Activated naive CD8-positive, alpha-beta T cell (primary cell): ENCODE measurements at regions not wholly inside any gene's neighbourhood (a gene's known extent, or its start where the extent isn't known, plus 50 kb on each side); places are given as distances from the start of the nearest gene placed in this dataset.
"Not testable (repeated sequence)": the region's sequence is repeated elsewhere in the genome, so short reads cannot be mapped to it uniquely, and the experiment has no call there.

Experiments used
- H3K27ac Mint-ChIP-seq: one replicate; pipeline ENCODE4 v1.8.0; 2021; ENCODE audit warnings: mixed read lengths
- H3K27me3 Mint-ChIP-seq: one replicate; pipeline ENCODE4 v1.8.0; 2021; ENCODE audit warnings: mixed read lengths
- H3K36me3 Mint-ChIP-seq: one replicate; pipeline ENCODE4 v1.8.0; 2021; ENCODE audit warnings: mixed read lengths
- H3K4me1 Mint-ChIP-seq: one replicate; pipeline ENCODE4 v1.8.0; 2021; ENCODE audit warnings: low read depth, mixed read lengths
- H3K4me3 Mint-ChIP-seq: one replicate; pipeline ENCODE4 v1.8.0; 2021; ENCODE audit warnings: mild to moderate bottlenecking, mixed read lengths
- H3K9me3 Mint-ChIP-seq: one replicate; pipeline ENCODE4 v1.8.0; 2021; ENCODE audit warnings: low read depth, mixed read lengths

DNA sequence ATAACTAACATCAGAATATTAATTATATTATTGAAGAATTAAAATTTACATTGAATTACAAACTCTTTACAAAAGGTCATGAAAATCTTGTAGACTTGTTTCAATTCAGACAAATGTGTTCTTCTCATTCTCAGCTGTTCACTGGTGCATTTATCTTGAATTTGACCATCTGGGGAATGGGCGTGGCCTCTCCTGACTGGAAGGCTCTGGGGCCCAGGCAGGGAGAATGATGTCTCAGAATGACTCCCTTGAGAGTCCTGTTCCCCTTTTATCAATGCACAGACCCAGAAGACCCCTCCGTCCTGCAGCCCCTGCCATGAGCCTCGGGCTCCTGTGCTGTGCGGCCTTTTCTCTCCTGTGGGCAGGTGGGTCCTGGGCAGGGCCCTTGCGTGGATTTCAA, 242.2 kb upstream of the PRSS1 start:
- not testable (repeated sequence) for H3K27me3 Mint-ChIP-seq, H3K36me3 Mint-ChIP-seq, H3K27ac Mint-ChIP-seq, H3K4me3 Mint-ChIP-seq, H3K9me3 Mint-ChIP-seq
- H3K4me1 Mint-ChIP-seq = peaks cover 34% of the 10 kb centered on the region

- no peak overlapping the region for H3K4me3 Mint-ChIP-seq
- peak overlapping the region; percentile 58 for H3K27ac Mint-ChIP-seq
- no peaks in the 10 kb centered on the region for H3K36me3 Mint-ChIP-seq
- H3K9me3 Mint-ChIP-seq = no peaks in the 10 kb centered on the region
- H3K4me1 Mint-ChIP-seq = peaks cover 31% of the 10 kb centered on the region
- H3K27me3 Mint-ChIP-seq = no peaks in the 10 kb centered on the region
Measured at GRCh38 chr7:142506601-142507000, 242.7 kb upstream of the PRSS1 start.

DNA sequence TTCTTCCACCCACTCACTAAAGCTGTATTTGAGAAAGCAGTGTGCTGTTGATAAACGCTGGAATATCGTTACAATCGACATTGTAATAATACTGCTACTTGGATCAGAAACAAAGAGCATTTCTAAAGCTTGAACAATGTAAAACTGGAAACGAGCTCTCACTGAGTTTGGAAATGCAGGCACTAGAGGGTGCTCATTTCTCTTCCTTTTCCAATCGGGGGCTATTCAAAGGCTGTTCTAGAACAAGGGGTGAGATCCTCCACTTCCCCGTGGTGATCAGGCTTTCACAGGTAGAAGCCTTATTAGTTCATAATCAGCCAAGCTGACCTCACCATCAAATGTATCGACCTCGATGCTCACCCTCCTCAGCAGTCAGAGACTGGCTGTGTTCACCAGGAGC, 245.3 kb upstream of the PRSS1 start:
- H3K4me3 Mint-ChIP-seq, H3K27me3 Mint-ChIP-seq, H3K27ac Mint-ChIP-seq, H3K9me3 Mint-ChIP-seq, H3K36me3 Mint-ChIP-seq: not testable (repeated sequence)
- H3K4me1 Mint-ChIP-seq = peaks cover 34% of the 10 kb centered on the region

DNA sequence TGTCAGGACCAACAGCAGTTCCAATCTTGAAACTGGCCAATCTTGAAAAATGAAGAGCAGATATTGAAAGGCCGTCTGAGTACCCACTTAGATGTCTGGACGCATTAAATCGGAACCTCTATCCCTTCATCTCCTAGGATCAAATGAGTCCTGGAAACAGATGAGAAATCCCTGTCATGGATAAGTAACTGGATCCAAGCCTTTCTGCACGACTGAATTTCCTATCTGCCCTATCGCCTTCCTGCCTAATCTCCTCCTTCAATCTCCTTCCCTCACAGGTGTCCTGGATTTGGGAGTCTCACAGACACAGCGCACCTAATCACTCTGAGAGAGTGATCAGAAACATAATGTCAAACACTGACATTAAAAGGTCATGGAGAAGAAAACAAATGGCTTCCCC, 245.2 kb upstream of the PRSS58 start:
- H3K4me3 Mint-ChIP-seq = no peak overlapping the region
- H3K9me3 Mint-ChIP-seq = no peaks in the 10 kb centered on the region
- peaks cover 30% of the 10 kb centered on the region for H3K4me1 Mint-ChIP-seq
- H3K27ac Mint-ChIP-seq = no peak overlapping the region
- H3K36me3 Mint-ChIP-seq = no peaks in the 10 kb centered on the region
- no peaks in the 10 kb centered on the region for H3K27me3 Mint-ChIP-seq

DNA sequence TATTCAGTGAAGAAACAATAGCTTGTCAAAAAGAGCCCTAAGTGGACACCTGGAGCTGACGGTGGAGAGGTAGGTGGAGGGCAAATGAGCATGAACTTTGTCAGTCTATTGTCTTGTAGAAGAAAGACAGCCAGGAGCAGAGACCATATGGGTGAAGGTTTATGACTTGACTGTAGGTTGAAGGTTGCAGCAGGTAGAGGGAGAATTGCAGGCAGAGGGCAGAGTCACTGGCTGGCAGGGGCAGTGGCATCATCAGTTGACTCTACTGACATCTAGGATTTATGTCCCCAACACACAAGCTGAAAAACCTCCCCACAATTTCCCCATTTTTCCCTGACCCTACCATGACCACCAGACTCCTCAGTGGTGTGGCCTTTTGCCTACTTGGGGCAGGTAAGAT, 243.6 kb upstream of the PRSS58 start:
- H3K9me3 Mint-ChIP-seq = no peaks in the 10 kb centered on the region
- H3K36me3 Mint-ChIP-seq = no peaks in the 10 kb centered on the region
- H3K4me3 Mint-ChIP-seq = no peak overlapping the region
- no peaks in the 10 kb centered on the region for H3K27me3 Mint-ChIP-seq
- H3K4me1 Mint-ChIP-seq = peaks cover 39% of the 10 kb centered on the region
- no peak overlapping the region for H3K27ac Mint-ChIP-seq

- Mint-ChIP-seq H3K36me3 (no peaks in the 10 kb centered on the region), H3K4me3 (peak overlapping the region; percentile 65), H3K27me3 (no peaks in the 10 kb centered on the region), H3K9me3 (no peaks in the 10 kb centered on the region), H3K27ac (peak overlapping the region; percentile 93), H3K4me1 (peaks cover 45% of the 10 kb centered on the region)
Measured at GRCh38 chr7:142500366-142500765, 242.5 kb upstream of the PRSS58 start.

DNA sequence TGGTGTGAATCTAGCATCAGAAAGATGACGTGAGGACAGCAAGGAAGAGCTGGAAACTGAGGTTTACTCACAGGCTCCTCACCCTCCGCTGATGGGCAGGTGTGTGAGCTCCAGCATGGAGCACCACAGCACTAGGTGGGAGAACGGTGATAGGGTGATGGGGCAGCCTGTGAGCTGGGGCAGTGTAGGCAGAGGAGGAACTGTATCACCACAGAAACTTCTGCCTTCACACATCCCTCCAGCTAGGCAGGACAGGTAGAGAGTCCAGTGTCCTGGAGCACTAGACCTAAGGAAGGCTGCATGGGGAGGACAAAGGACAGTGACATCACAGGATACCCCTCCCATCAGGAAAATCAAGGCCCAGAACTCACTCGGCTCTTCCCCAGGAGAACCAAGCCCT, 241.8 kb upstream of the PRSS58 start:
- Mint-ChIP-seq H3K9me3 (no peaks in the 10 kb centered on the region), H3K36me3 (no peaks in the 10 kb centered on the region), H3K4me1 (peaks cover 48% of the 10 kb centered on the region), H3K4me3 (peak overlapping the region; percentile 45), H3K27ac (peak overlapping the region; percentile 93), H3K27me3 (no peaks in the 10 kb centered on the region)

DNA sequence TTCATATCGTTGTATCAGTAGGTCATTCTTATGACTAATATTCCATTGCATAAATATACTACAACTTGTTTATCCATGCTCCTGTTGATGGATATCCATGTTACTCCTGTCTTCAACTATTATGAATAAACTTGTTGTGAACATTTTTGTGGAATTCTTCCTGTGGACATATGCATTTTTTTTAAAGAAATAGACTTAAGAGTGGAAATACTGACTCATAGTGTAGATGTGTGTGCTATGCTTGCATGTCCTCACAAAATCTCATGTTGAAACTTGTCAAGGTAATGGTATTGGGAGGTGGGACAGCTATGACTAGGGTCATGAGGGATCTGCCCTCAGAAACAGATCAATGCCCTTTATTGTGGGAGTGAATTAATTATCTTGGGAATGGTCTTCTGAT, 240.5 kb upstream of the PRSS58 start:
- H3K27ac Mint-ChIP-seq = peak overlapping the region; percentile 68
- peaks cover 48% of the 10 kb centered on the region for H3K4me1 Mint-ChIP-seq
- no peaks in the 10 kb centered on the region for H3K27me3 Mint-ChIP-seq
- H3K9me3 Mint-ChIP-seq = no peaks in the 10 kb centered on the region
- peak overlapping the region; percentile 9 for H3K4me3 Mint-ChIP-seq
- H3K36me3 Mint-ChIP-seq = no peaks in the 10 kb centered on the region

DNA sequence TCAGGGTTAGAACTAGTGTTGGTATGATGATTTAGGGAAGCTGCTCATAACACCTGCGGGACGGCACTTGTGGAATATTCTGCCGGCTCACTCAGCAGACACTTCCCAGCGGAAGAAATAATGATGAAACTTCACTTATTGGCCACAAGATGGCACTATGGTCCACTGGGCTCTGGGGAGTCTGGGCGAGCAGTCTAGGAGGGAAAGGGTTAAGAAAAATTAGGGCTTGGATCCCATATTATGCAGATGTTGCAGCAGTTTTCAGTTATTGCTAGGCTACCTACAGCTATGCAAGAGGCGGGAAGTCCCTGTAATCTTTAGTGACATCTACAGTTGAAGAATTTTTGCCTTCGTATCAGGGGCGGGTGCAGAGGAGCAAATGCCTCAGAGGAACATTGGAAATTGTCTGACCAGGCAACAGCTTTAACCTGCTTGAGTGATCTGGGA, 238.7 kb upstream of the PRSS58 start:
- peak overlapping the region; percentile 67 for H3K4me3 Mint-ChIP-seq
- no peaks in the 10 kb centered on the region for H3K9me3 Mint-ChIP-seq
- H3K27me3 Mint-ChIP-seq = no peaks in the 10 kb centered on the region
- peaks cover 56% of the 10 kb centered on the region for H3K4me1 Mint-ChIP-seq
- no peaks in the 10 kb centered on the region for H3K36me3 Mint-ChIP-seq
- peak overlapping the region; percentile 64 for H3K27ac Mint-ChIP-seq

DNA sequence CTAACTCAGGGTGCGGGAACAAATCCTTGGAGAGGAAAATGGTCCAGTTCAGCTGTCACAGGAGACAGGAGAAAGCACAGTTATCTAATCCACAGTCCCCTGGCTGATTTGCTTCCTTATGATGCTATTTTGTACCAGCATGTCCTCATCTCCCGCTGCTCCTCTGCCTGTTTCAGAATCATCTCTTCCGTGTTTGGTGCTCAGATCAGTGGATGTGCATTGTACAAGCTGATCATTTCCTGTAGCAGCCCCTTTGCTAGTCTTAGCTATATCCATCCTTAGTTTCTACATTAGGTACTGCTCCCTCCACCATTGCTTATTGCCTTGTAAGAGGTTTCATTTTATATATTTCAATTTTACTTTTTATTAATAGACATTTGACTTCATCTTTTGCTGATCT, 238.0 kb upstream of the PRSS58 start:
- H3K27ac Mint-ChIP-seq, H3K9me3 Mint-ChIP-seq, H3K36me3 Mint-ChIP-seq, H3K27me3 Mint-ChIP-seq, H3K4me3 Mint-ChIP-seq: not testable (repeated sequence)
- H3K4me1 Mint-ChIP-seq = peaks cover 54% of the 10 kb centered on the region

DNA sequence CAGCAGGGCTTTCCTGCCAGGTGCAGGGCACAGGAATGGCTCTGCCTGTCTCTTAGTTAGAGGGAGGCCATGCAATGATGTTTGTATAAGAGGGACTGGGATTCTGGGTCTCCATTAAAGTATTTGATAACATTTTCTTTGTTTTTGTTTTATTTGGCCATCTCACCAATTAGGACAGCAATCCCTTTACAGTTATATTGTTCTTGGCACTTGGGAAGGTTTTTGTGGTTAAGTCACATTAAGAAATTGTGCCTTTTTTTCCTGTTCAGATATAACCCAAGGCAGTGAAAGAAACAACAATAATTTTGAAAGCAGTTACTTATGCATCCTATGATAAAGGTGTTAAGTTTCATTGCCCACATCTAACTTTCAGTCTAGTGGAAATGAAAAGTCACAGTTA, 237.4 kb upstream of the PRSS58 start:
- peak overlapping the region; percentile 42 for H3K27ac Mint-ChIP-seq
- not testable (repeated sequence) for H3K36me3 Mint-ChIP-seq, H3K27me3 Mint-ChIP-seq, H3K9me3 Mint-ChIP-seq, H3K4me3 Mint-ChIP-seq
- peaks cover 48% of the 10 kb centered on the region for H3K4me1 Mint-ChIP-seq

DNA sequence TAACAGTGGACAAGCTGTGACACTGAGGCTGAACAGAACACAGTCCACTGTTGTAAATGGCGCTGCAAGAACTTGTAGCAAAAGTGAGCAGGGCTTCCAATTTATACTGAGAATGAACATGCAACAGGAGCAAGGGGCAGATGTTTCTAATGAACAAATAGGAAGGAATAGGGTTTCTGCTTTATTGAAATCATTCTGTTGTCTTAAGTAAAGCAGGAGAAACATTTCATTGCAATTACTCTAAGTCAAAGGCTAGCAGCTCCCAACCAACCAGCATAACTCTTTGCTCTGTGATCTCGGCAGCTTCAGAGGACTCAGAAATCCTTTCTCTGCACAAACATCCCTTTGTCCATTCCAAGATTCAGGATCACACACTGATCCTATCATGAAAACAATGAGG, 236.2 kb upstream of the PRSS58 start:
- no peak overlapping the region for H3K4me3 Mint-ChIP-seq
- no peaks in the 10 kb centered on the region for H3K36me3 Mint-ChIP-seq
- peaks cover 36% of the 10 kb centered on the region for H3K4me1 Mint-ChIP-seq
- no peaks in the 10 kb centered on the region for H3K9me3 Mint-ChIP-seq
- no peak overlapping the region for H3K27ac Mint-ChIP-seq
- H3K27me3 Mint-ChIP-seq = no peaks in the 10 kb centered on the region

DNA sequence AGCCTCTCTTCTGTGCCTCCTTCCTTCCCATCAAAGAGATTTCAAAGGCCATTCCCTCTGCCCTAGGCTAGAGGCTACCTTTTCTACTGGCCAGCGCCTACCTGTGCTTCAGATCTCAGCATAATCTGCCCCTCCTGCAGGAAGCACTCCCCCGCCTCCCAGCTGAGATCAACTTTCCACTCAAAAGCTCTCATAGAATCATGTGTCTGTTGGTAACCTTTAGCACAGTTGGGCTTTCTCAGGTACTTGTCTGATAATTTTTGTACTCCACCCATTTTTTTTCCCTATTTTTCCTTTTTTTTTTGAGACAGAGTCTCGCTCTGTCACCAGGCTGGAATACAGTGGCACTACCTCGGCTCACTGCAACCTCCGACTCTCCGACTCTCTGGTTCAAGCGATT, 231.0 kb upstream of the PRSS58 start:
- Mint-ChIP-seq H3K27me3 (no peaks in the 10 kb centered on the region), H3K36me3 (no peaks in the 10 kb centered on the region), H3K4me1 (peaks cover 30% of the 10 kb centered on the region), H3K27ac (no peak overlapping the region), H3K9me3 (no peaks in the 10 kb centered on the region), H3K4me3 (no peak overlapping the region)

GRCh38 chr7:142488036-142488633, 230.3 kb upstream of the PRSS58 start:
- Mint-ChIP-seq H3K4me3 (no peak overlapping the region), H3K27ac (no peak overlapping the region), H3K27me3 (no peaks in the 10 kb centered on the region), H3K4me1 (peaks cover 34% of the 10 kb centered on the region), H3K36me3 (no peaks in the 10 kb centered on the region), H3K9me3 (no peaks in the 10 kb centered on the region)

DNA sequence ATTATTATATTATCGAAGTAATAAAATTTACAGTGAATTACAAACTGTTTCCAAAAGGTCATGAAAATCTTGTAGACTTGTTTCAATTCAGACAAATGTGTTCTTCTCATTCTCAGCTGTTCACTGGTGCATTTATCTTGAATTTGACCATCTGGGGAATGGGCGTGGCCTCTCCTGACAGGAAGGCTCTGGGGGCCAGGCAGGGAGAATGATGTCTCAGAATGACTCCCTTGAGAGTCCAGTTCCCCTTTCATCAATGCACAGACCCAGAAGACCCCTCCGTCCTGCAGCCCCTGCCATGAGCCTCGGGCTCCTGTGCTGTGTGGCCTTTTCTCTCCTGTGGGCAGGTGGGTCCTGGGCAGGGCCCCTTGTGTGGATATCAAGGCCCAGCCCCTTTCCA, 229.7 kb upstream of the PRSS58 start:
- not testable (repeated sequence) for H3K36me3 Mint-ChIP-seq, H3K27me3 Mint-ChIP-seq, H3K4me3 Mint-ChIP-seq, H3K27ac Mint-ChIP-seq, H3K9me3 Mint-ChIP-seq
- H3K4me1 Mint-ChIP-seq = peaks cover 34% of the 10 kb centered on the region

- Mint-ChIP-seq H3K36me3 (no peaks in the 10 kb centered on the region), H3K27ac (no peak overlapping the region), H3K9me3 (no peaks in the 10 kb centered on the region), H3K4me1 (peaks cover 35% of the 10 kb centered on the region), H3K27me3 (no peaks in the 10 kb centered on the region), H3K4me3 (no peak overlapping the region)
Measured at GRCh38 chr7:142487124-142487523, 229.3 kb upstream of the PRSS58 start.
